Keratinocyte (primary cell): ENCODE measurements at regions not wholly inside any gene's neighbourhood (a gene's known extent, or its start where the extent isn't known, plus 50 kb on each side); places are given as distances from the start of the nearest gene placed in this dataset.

Source experiments
- DNase-seq: peaks from one replicate; pipeline ENCODE4 v3.0.0-alpha.2; 2011; ENCODE audit warnings: low read depth, missing footprints, low spot score
- FAIRE-seq: peaks from 2 replicates; lab custom pipeline; 2011; peaks lifted over from hg19 to GRCh38; lab: Jason Lieb, UNC
- H2AFZ ChIP-seq: 2 replicates; pipeline ENCODE4 v1.6.0; 2012; ENCODE audit warnings: low read length, control low read depth, inconsistent platforms; ENCODE audit not compliant: control insufficient read depth
- H3K27ac ChIP-seq: 2 replicates; pipeline ENCODE4 v1.5.1; 2011; ENCODE audit warnings: low read length; ENCODE audit not compliant: control insufficient read depth, insufficient read depth
- H3K27me3 ChIP-seq: 3 replicates; pipeline ENCODE4 v1.6.0; 2011; ENCODE audit warnings: low read length; ENCODE audit not compliant: control insufficient read depth, insufficient read depth; ENCODE audit errors: extremely low read depth
- H3K36me3 ChIP-seq, 2 experiments: 2 replicates in 1 of 2; 3 replicates in 1 of 2; pipeline ENCODE4 v1.5.1; 2011; ENCODE audit warnings: low read length in 2 of 2, mild to moderate bottlenecking in 1 of 2; ENCODE audit not compliant: control insufficient read depth in 2 of 2, insufficient read depth in 2 of 2; ENCODE audit errors: extremely low read depth in 1 of 2
- H3K4me1 ChIP-seq: 3 replicates; pipeline ENCODE4 v1.5.1; 2011; ENCODE audit warnings: low read length; ENCODE audit not compliant: control insufficient read depth, insufficient read depth; ENCODE audit errors: extremely low read depth
- H3K4me2 ChIP-seq: 3 replicates; pipeline ENCODE4 v1.6.0; 2011; ENCODE audit warnings: low read depth, low read length; ENCODE audit not compliant: control insufficient read depth, insufficient read depth; ENCODE audit errors: extremely low read depth
- H3K4me3 ChIP-seq, 3 experiments: fragments of 200-600 bp in 1 of 3; sonication (generic) in 1 of 3; 2 replicates in 2 of 3; 3 replicates in 1 of 3; pipeline ENCODE4 v1.5.1; 2011 to 2016; ENCODE audit warnings: low read length in 3 of 3, mild to moderate bottlenecking in 3 of 3, control low read depth in 2 of 3, inconsistent platforms in 1 of 3, low read depth in 1 of 3, mixed read lengths in 1 of 3, mixed run types in 1 of 3, moderate library complexity in 1 of 3; ENCODE audit not compliant: control insufficient read depth in 2 of 3, insufficient read depth in 2 of 3; ENCODE audit errors: extremely low read depth in 1 of 3
- H3K79me2 ChIP-seq: 2 replicates; pipeline ENCODE4 v1.6.0; 2012; ENCODE audit warnings: low read length; ENCODE audit not compliant: control insufficient read depth, insufficient read depth
- H3K9ac ChIP-seq: 3 replicates; pipeline ENCODE4 v1.6.0; 2011; ENCODE audit warnings: low read length; ENCODE audit not compliant: control insufficient read depth, insufficient read depth; ENCODE audit errors: extremely low read depth
- H3K9me1 ChIP-seq: 3 replicates; pipeline ENCODE4 v1.6.0; 2011; ENCODE audit warnings: low read length; ENCODE audit not compliant: control insufficient read depth, insufficient read depth; ENCODE audit errors: extremely low read depth
- H3K9me3 ChIP-seq: 2 replicates; pipeline ENCODE4 v1.5.1; 2012; ENCODE audit warnings: low read depth, low read length; ENCODE audit not compliant: control insufficient read depth
- H4K20me1 ChIP-seq: 3 replicates; pipeline ENCODE4 v1.6.0; 2011; ENCODE audit warnings: low read length; ENCODE audit not compliant: control insufficient read depth, insufficient read depth; ENCODE audit errors: extremely low read depth
- EZH2 ChIP-seq: IDR thresholded peaks from one replicate; pipeline ENCODE4 v1.6.1; 2012; ENCODE audit warnings: inconsistent platforms, mild to moderate bottlenecking, low read length, moderate library complexity
- dilution Hi-C: fragments of 300-500 bp; cut with MboI; formaldehyde crosslinking; loops from one replicate; pipeline ENCODE4 v1.7.0; 2020; ENCODE audit warnings: low sequenced_read_pairs; ENCODE audit not compliant: extremely low pct_ligation_motif_present
- TF ChIP-seq, protein P1 (sequence below), 3 experiments: IDR thresholded peaks in 1 of 3; conservative IDR thresholded peaks in 1 of 3; optimal IDR thresholded peaks in 1 of 3; 2 replicates in 2 of 3; 3 replicates in 1 of 3; pipeline versions ENCODE3 to v1.5.1; 2011; ENCODE audit warnings: low read length in 3 of 3, mild to moderate bottlenecking in 3 of 3, moderate library complexity in 2 of 3, control low read depth in 1 of 3, inconsistent platforms in 1 of 3; ENCODE audit not compliant: insufficient read depth in 2 of 3; ENCODE audit errors: extremely low read depth in 1 of 3

DNA sequence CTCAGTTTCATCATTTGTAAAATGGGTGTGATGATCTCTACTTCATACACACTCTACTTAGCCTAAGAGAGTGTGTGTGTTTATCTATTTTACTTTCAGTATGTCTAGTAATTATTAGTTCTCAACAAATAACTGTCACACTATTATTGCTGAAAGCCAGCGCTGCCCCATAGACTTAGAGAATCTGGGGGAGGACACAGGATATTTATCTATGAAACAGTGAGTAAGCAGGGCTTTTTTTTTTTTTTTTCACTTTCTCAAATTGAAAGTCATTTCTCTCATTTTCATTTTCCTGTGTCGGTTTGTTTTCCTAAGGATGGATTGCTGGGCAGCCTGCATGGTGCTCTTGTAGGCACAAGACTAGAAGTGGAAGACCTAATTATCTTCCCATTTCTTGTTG, 248.4 kb upstream of the RPS23 start:
- dilution Hi-C loops = no loop called here
- DNase-seq (no peak), FAIRE-seq (no peak)
- no peak overlapping the region for H3K4me2 ChIP-seq
- no peaks in the 10 kb centered on the region for H4K20me1 ChIP-seq
- no peaks in the 10 kb centered on the region for H3K4me1 ChIP-seq
- no peaks in the 10 kb centered on the region for H3K9me1 ChIP-seq
- no peaks in the 10 kb centered on the region for H3K9me3 ChIP-seq
- no peaks in the 10 kb centered on the region for H3K36me3 ChIP-seq
- no peak overlapping the region for H3K9ac ChIP-seq
- H3K27ac ChIP-seq = no peak overlapping the region
- TF ChIP-seq, protein P1, sequence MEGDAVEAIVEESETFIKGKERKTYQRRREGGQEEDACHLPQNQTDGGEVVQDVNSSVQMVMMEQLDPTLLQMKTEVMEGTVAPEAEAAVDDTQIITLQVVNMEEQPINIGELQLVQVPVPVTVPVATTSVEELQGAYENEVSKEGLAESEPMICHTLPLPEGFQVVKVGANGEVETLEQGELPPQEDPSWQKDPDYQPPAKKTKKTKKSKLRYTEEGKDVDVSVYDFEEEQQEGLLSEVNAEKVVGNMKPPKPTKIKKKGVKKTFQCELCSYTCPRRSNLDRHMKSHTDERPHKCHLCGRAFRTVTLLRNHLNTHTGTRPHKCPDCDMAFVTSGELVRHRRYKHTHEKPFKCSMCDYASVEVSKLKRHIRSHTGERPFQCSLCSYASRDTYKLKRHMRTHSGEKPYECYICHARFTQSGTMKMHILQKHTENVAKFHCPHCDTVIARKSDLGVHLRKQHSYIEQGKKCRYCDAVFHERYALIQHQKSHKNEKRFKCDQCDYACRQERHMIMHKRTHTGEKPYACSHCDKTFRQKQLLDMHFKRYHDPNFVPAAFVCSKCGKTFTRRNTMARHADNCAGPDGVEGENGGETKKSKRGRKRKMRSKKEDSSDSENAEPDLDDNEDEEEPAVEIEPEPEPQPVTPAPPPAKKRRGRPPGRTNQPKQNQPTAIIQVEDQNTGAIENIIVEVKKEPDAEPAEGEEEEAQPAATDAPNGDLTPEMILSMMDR (optimal IDR thresholded peaks at IDR 0.05 in 1 of 3, IDR thresholded peaks at IDR 0.05 in 1 of 3, conservative IDR thresholded peaks at IDR 0.05 in 1 of 3; ENCODE audit: extremely low read depth in 1 of 3, insufficient read depth in 2 of 3, low read length in 3 of 3) = no peak
- no peak for TF ChIP-seq EZH2
- no peak overlapping the region for H3K4me3 ChIP-seq
- H2AFZ ChIP-seq = no peak overlapping the region
- no peaks in the 10 kb centered on the region for H3K27me3 ChIP-seq
- H3K79me2 ChIP-seq = no peaks in the 10 kb centered on the region

DNA sequence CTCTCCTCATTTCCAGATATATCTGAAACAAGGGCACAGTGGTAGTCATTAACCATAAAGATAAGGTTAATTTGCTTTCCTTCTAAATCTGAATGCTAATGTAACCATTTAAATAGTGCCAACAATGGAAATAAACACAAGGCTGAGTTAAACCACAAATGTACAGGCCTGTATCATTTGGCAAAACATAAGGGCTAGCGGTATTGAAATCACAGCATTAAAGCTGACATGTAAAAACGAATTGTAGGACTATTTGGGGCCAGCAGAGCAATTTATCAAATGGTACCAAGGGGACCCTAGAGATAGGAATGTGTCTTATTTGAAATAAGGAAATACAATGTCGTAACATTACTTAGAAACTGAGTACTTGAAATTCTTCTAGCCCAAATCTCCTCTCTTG, 247.5 kb upstream of the RPS23 start:
- dilution Hi-C loops = no loop called here
- DNase-seq (no peak), FAIRE-seq (no peak)
- Histone ChIP-seq H2AFZ (no peak overlapping the region), H4K20me1 (no peaks in the 10 kb centered on the region), H3K36me3 (no peaks in the 10 kb centered on the region), H3K4me1 (no peaks in the 10 kb centered on the region), H3K4me3 (no peak overlapping the region), H3K27ac (no peak overlapping the region), H3K9ac (no peak overlapping the region), H3K4me2 (no peak overlapping the region), H3K27me3 (no peaks in the 10 kb centered on the region), H3K79me2 (no peaks in the 10 kb centered on the region), H3K9me3 (no peaks in the 10 kb centered on the region), H3K9me1 (no peaks in the 10 kb centered on the region)
- no peak for TF ChIP-seq EZH2
- TF ChIP-seq, protein P1 (optimal IDR thresholded peaks at IDR 0.05 in 1 of 3, IDR thresholded peaks at IDR 0.05 in 1 of 3, conservative IDR thresholded peaks at IDR 0.05 in 1 of 3; ENCODE audit: extremely low read depth in 1 of 3, insufficient read depth in 2 of 3, low read length in 3 of 3) = no peak
